SH-SY5Y (cell line): ENCODE measurements at regions not wholly inside any gene's neighbourhood (a gene's known extent, or its start where the extent isn't known, plus 50 kb on each side); places are given as distances from the start of the nearest gene placed in this dataset.

Experiments
- GATA2 ChIP-seq: IDR thresholded peaks from 2 replicates; pipeline ENCODE4 v1.6.1; 2011; ENCODE audit warnings: mild to moderate bottlenecking, low read depth, low read length
- GATA3 ChIP-seq: IDR thresholded peaks from 2 replicates; pipeline ENCODE4 v1.6.1; 2011; ENCODE audit warnings: low read depth, mild to moderate bottlenecking, low read length, moderate library complexity

GRCh38 chr11:134565343-134565891 lies 153.4 kb upstream of the B3GAT1 start:
- TF ChIP-seq GATA3 (no peak), GATA2 (no peak)
